ENCODE measurements at regions not wholly inside any gene's neighbourhood (a gene's known extent, or its start where the extent isn't known, plus 50 kb on each side); places are given as distances from the start of the nearest gene placed in this dataset.
"Not testable (repeated sequence)": the region's sequence is repeated elsewhere in the genome, so short reads cannot be mapped to it uniquely, and the experiment has no call there.

GRCh38 chr3:195669310-195669709 is 51.5 kb upstream of the MUC20 start:
- TF ChIP-seq CTCF, POLR2A (IDR thresholded peaks at IDR 0.05): not testable (repeated sequence)
